ENCODE measurements at regions not wholly inside any gene's neighbourhood (a gene's known extent, or its start where the extent isn't known, plus 50 kb on each side); places are given as distances from the start of the nearest gene placed in this dataset.

GRCh38 chr4:108272561-108272960 lies 103.8 kb upstream of the LEF1 start:
- DNase-seq (ENCODE audit: low read depth), result no peak

GRCh38 chr4:108272046-108272445 lies 103.3 kb upstream of the LEF1 start:
- no peak for DNase-seq (ENCODE audit: low read depth)

- peak; percentile 1 for DNase-seq (ENCODE audit: low read depth)
Measured at GRCh38 chr4:108270466-108271450, 102.0 kb upstream of the LEF1 start.

GRCh38 chr4:108264693-108265092 lies 96.0 kb upstream of the LEF1 start:
- DNase-seq (ENCODE audit: low read depth), result no peak

GRCh38 chr4:108263057-108263456 lies 94.3 kb upstream of the LEF1 start:
- DNase-seq (ENCODE audit: low read depth), result no peak

GRCh38 chr4:108261026-108261425 lies 92.3 kb upstream of the LEF1 start:
- DNase-seq (ENCODE audit: low read depth), result no peak

GRCh38 chr4:108256538-108256937 lies 87.8 kb upstream of the LEF1 start:
- DNase-seq (ENCODE audit: low read depth), result no peak

GRCh38 chr4:108255203-108255747 lies 86.5 kb upstream of the LEF1 start:
- no peak for DNase-seq (ENCODE audit: low read depth)

DNA sequence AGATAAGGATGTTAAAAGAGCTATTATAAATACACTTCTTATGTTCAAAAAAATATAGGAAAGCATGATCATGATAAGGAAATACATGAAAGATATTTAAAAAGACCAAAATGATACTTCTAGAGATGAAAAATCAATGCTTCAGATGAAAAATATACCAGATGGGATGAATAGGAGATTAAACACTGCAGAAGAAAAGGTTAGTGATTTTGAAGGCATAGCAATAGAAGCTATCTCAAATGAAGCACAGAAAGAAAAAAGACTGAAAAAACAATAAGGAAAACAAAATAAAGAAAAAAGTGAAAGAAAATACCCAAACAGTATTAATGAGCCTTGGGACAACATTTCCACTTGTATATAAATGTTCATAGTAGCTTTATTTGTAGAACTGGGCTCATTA lies 80.7 kb upstream of the LEF1 start:
- no peak for DNase-seq (ENCODE audit: low read depth)

- DNase-seq (ENCODE audit: low read depth), result no peak
Measured at GRCh38 chr4:108247387-108248049, 78.8 kb upstream of the LEF1 start.

GRCh38 chr4:108244606-108245005 lies 75.9 kb upstream of the LEF1 start:
- no peak for DNase-seq (ENCODE audit: low read depth)

GRCh38 chr4:108240366-108240765 lies 71.6 kb upstream of the LEF1 start:
- no peak for DNase-seq (ENCODE audit: low read depth)

- DNase-seq (ENCODE audit: low read depth), result no peak
Measured at GRCh38 chr4:108237693-108238092, 69.0 kb upstream of the LEF1 start.

DNA sequence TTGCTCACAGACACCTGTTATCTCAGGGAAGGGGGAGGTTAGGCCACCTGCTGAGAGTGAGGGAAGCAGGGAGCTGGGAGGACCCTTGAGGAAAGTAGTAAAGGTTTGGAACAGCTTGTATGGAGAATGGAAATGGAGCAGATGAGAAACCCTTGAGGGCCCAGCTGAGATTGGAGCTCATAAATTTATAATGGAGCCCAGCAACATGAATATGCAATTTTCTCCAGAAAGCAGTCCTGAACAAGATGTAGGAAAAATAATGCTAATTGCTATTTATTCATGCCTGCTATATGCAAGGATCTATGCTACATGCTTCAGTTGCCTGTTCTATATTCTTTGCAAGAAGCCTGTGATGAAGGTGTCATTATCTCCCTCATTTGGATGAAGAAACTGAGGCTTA lies 67.5 kb upstream of the LEF1 start:
- DNase-seq (ENCODE audit: low read depth), result no peak

DNA sequence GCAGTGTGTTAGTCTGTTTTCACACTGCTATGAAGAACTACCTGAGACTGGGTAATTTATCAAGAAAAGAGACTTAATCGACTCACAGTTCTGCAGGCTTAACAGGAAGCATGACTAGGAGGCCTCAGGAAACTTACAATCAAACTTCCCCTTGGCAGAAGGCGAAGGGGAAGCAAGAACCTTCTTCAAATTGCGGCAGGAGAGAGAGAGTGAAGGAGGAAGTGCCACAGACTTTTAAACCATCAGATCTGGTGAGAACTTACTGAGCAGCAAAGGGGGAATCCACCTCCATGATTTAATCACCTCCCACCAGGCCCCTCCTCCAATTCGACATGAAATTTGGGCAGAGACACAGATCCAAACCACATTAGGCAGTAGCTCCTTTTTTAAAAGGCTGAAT lies 59.2 kb upstream of the LEF1 start:
- no peak for DNase-seq (ENCODE audit: low read depth)

DNA sequence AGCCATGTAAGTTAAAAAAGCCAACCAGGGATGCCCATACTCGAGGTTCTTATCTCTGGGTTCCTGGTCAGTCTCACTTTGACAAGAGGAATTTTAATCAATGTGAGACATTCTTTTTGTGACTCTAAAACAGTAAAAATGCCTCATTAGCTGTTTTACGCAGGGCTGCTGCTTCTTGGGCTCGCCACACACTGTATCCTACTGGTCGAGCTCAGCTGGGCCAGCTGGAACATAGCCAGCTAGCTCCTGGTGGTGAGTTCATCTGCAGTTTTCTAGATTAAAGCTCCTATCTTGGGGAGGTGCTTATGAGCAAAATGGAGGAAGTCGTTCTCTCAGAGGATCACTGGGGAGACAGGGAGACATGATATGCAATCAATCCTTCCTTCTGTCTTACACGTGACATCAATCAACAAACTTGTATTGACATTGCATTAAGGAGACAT lies 55.9 kb upstream of the LEF1 start:
- no peak for DNase-seq (ENCODE audit: low read depth)

GRCh38 chr4:108223313-108223712 lies 54.6 kb upstream of the LEF1 start:
- no peak for DNase-seq (ENCODE audit: low read depth)

DNA sequence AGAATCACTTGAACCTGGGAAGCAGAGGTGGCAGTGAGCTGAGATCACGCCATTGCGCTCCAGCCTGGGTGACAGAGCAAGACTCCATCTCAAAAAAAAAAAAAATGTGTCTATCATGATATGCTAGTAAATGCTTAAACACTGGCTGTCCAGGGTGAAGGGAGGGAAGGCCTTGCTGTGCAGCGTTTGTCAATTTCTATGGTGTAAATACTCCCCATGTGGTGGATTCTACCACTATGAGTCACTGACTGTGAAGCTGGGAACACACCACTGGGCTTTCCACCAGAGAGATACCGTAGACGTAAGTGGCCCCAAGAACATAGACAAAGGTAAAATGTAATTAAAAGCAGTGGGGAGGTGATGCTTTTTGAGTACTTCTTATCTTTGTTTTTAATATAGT lies 51.3 kb upstream of the LEF1 start:
- no peak for DNase-seq (ENCODE audit: low read depth)

All from HS-27A (cell line).